ENCODE measurements at regions not wholly inside any gene's neighbourhood (a gene's known extent, or its start where the extent isn't known, plus 50 kb on each side); places are given as distances from the start of the nearest gene placed in this dataset.
"Not testable (repeated sequence)": the region's sequence is repeated elsewhere in the genome, so short reads cannot be mapped to it uniquely, and the experiment has no call there.

- DNase-seq (ENCODE audit: low spot score): no peak
These were observed 209.7 kb upstream of the TENT5A start for GRCh38 chr6:81962198-81962597.

- DNase-seq (ENCODE audit: low spot score): peak; percentile 21
These were observed 198.4 kb upstream of the TENT5A start for GRCh38 chr6:81950877-81951276.

- no peak for DNase-seq (ENCODE audit: low spot score)
These were observed 196.4 kb upstream of the TENT5A start for GRCh38 chr6:81948861-81949260.

GRCh38 chr6:81948196-81948595, 195.7 kb upstream of the TENT5A start:
- not testable (repeated sequence) for DNase-seq (ENCODE audit: low spot score)

- no peak for DNase-seq (ENCODE audit: low spot score)
These were observed 192.2 kb upstream of the TENT5A start for GRCh38 chr6:81944661-81945060.

- DNase-seq (ENCODE audit: low spot score): not testable (repeated sequence)
These were observed 190.4 kb upstream of the TENT5A start for GRCh38 chr6:81942842-81943241.

DNA sequence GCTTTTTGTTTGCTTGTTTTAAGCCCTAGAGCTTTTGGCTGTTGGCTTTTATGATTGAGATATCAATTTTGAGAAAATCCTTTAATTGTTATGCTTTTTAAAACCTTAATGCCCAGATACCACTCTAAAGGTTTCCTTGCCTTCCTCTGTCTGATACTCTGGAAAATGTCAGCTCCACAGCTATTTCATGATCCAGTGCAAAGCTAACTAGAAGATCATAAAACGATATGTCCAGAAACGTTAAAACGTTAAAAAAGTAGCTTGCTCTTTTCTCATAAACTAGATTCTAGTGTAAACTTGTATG, 189.5 kb upstream of the TENT5A start:
- DNase-seq (ENCODE audit: low spot score): no peak

- no peak for DNase-seq (ENCODE audit: low spot score)
These were observed 188.0 kb upstream of the TENT5A start for GRCh38 chr6:81940451-81940985.

DNA sequence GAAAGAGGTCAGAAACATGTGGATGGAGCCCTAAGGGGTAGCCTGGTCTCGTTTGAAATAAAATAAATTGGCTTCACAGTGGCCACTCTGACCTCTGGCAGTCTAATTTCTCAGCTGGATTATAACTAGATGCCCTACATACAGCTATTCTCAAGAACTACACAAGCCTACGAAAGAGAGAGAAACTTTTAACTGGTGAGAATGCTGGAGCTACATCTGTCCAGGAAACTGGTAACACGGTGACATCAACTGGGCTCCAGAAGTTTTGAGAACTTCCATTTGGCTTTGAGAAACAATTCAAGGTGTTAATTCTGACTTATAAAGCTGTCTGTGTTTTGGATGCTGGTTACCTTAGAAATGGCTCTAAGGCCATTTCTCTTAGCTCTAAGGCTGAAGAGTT, 187.3 kb upstream of the TENT5A start:
- no peak for DNase-seq (ENCODE audit: low spot score)

- peak; percentile 19 for DNase-seq (ENCODE audit: low spot score)
These were observed 186.7 kb upstream of the TENT5A start for GRCh38 chr6:81938991-81939732.

- peak; percentile 26 for DNase-seq (ENCODE audit: low spot score)
These were observed 185.8 kb upstream of the TENT5A start for GRCh38 chr6:81938014-81938856.

GRCh38 chr6:81937296-81937937, 184.9 kb upstream of the TENT5A start:
- DNase-seq (ENCODE audit: low spot score): peak; percentile 16

DNA sequence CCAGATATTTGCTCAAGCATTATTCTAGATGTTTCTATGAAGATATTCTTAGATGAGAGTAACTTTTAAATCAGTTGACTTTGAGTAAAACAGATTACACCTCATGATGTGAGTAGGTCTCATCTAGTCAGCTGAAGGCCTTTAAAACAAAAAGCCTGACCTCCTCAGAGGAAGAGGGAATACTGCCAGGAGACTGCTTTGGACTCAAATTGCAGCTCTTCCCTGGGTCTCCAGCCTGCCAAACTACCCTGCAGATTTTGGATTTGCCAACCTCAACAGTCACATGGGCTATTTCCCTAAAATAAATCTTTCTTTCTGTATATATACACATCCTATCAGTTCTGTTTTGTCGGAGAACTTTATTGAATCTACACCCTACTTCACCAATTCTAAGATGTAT, 182.5 kb upstream of the TENT5A start:
- no peak for DNase-seq (ENCODE audit: low spot score)

GRCh38 chr6:81933608-81934051, 181.1 kb upstream of the TENT5A start:
- no peak for DNase-seq (ENCODE audit: low spot score)

- DNase-seq (ENCODE audit: low spot score): no peak
These were observed 180.6 kb upstream of the TENT5A start for GRCh38 chr6:81933089-81933488.

- not testable (repeated sequence) for DNase-seq (ENCODE audit: low spot score)
These were observed 180.0 kb upstream of the TENT5A start for GRCh38 chr6:81932448-81932847.

GRCh38 chr6:81929828-81930227, 177.3 kb upstream of the TENT5A start:
- DNase-seq (ENCODE audit: low spot score): peak; percentile 41

GRCh38 chr6:81925201-81925600, 172.7 kb upstream of the TENT5A start:
- DNase-seq (ENCODE audit: low spot score): no peak

GRCh38 chr6:81909981-81910900, 157.8 kb upstream of the TENT5A start:
- DNase-seq (ENCODE audit: low spot score): no peak

DNA sequence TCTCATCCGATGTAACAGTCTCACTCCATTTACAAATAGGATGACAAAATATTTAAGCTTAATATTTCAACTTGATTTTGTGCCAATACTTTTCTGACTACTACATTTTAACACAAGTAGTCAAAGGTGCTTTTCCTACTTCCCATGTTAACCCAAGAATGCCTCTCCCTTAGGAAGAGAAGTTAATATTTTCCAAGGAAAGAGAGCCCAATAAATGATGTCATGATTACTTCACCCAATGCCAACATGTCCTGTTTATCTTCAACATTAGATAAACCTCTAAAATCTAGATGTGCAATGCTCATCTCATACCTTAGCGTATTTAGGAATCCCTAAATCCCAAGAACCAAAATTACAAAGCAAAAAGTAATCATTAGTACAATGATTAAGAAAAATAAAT, 156.7 kb upstream of the TENT5A start:
- no peak for DNase-seq (ENCODE audit: low spot score)

GRCh38 chr6:81906709-81907204, 154.3 kb upstream of the TENT5A start:
- DNase-seq (ENCODE audit: low spot score): no peak
